Neural cell (in vitro differentiated cells): ENCODE measurements at regions not wholly inside any gene's neighbourhood (a gene's known extent, or its start where the extent isn't known, plus 50 kb on each side); places are given as distances from the start of the nearest gene placed in this dataset.

ENCODE experiments used
- H2AFZ ChIP-seq: fragments of 200-600, 300-800 bp; sonication (generic), shearing (Covaris generic); 2 replicates; pipeline ENCODE4 v1.6.0; 2014; ENCODE audit warnings: low read depth, mild to moderate bottlenecking, antibody characterized with exemption, low read length, moderate library complexity
- H3F3A ChIP-seq: fragments of 200-600 bp; shearing (Covaris generic); 2 replicates; pipeline ENCODE4 v1.6.1; 2016; ENCODE audit warnings: mild to moderate bottlenecking, moderate library complexity, mixed read lengths, antibody characterized with exemption, low read length; ENCODE audit not compliant: insufficient read depth, poor library complexity, severe bottlenecking
- H3K27ac ChIP-seq: fragments of 200-600, 300-800 bp; sonication (generic), shearing (Covaris generic); 2 replicates; pipeline ENCODE4 v1.5.1; 2014; ENCODE audit warnings: mild to moderate bottlenecking, low read length, moderate library complexity
- H3K27me3 ChIP-seq: fragments of 300-800, 200-600 bp; sonication (generic), shearing (Covaris generic); 2 replicates; pipeline ENCODE4 v1.6.0; 2014; ENCODE audit warnings: mild to moderate bottlenecking, low read depth, low read length, moderate library complexity; ENCODE audit not compliant: insufficient read depth
- H3K36me3 ChIP-seq: fragments of 300-800, 200-600 bp; sonication (generic), shearing (Covaris generic); 2 replicates; pipeline ENCODE4 v1.5.1; 2014; ENCODE audit warnings: mild to moderate bottlenecking, antibody characterized with exemption, low read length, moderate library complexity; ENCODE audit not compliant: insufficient read depth
- H3K4me2 ChIP-seq: fragments of 300-800, 200-600 bp; sonication (generic), shearing (Covaris generic); 2 replicates; pipeline ENCODE4 v1.6.0; 2014; ENCODE audit warnings: mild to moderate bottlenecking, low read length
- H3K4me3 ChIP-seq: fragments of 300-800, 200-600 bp; sonication (generic), shearing (Covaris generic); 2 replicates; pipeline ENCODE4 v1.5.1; 2014; ENCODE audit warnings: mild to moderate bottlenecking, low read length, moderate library complexity
- H3K79me2 ChIP-seq: fragments of 200-600 bp; shearing (Covaris generic); replicated peaks from 2 replicates; pipeline ENCODE4 v1.6.0; 2014; ENCODE audit warnings: mild to moderate bottlenecking, low read length, moderate library complexity; ENCODE audit not compliant: insufficient read depth
- H3K9ac ChIP-seq: fragments of 300-800, 200-600 bp; sonication (generic), shearing (Covaris generic); 2 replicates; pipeline ENCODE4 v1.6.1; 2016; ENCODE audit warnings: mild to moderate bottlenecking, low read length, mixed read lengths
- H3K9me2 ChIP-seq: fragments of 200-600 bp; shearing (Covaris generic); 2 replicates; pipeline ENCODE4 v1.6.1; 2016; ENCODE audit warnings: mild to moderate bottlenecking, low read length, mixed read lengths; ENCODE audit not compliant: insufficient read depth
- H3K9me3 ChIP-seq: fragments of 200-600, 300-800 bp; sonication (generic), shearing (Covaris generic); 2 replicates; pipeline ENCODE4 v1.6.1; 2016; ENCODE audit warnings: mild to moderate bottlenecking, mixed run types, low read length, moderate library complexity, mixed read lengths
- H4K20me1 ChIP-seq: fragments of 200-600 bp; shearing (Covaris generic); 2 replicates; pipeline ENCODE4 v1.6.1; 2016; ENCODE audit warnings: mild to moderate bottlenecking, mixed run types; ENCODE audit not compliant: insufficient read depth
- CTCF ChIP-seq: fragments of 450-650 bp; IDR thresholded peaks from 2 replicates; pipeline ENCODE4 v1.5.1; 2014; ENCODE audit warnings: antibody characterized with exemption, mild to moderate bottlenecking, moderate library complexity; ENCODE audit not compliant: poor library complexity, severe bottlenecking
- EP300 ChIP-seq: fragments of 450-650 bp; conservative IDR thresholded peaks from 2 replicates; pipeline ENCODE4 v1.6.1; 2014; ENCODE audit warnings: antibody characterized with exemption, mild to moderate bottlenecking, moderate library complexity; ENCODE audit not compliant: poor library complexity, severe bottlenecking
- EZH2 ChIP-seq: fragments of 200-600, 300-800 bp; shearing (Covaris generic), sonication (generic); IDR thresholded peaks from 2 replicates; pipeline ENCODE4 v1.6.1; 2014; ENCODE audit warnings: antibody characterized with exemption, low read length, borderline replicate concordance, mild to moderate bottlenecking; ENCODE audit not compliant: insufficient read depth, poor library complexity, severe bottlenecking
- MXI1 ChIP-seq: fragments of 450-650 bp; conservative IDR thresholded peaks from 2 replicates; pipeline ENCODE4 v1.6.1; 2014; ENCODE audit warnings: antibody characterized with exemption, mild to moderate bottlenecking; ENCODE audit not compliant: poor library complexity, severe bottlenecking
- POLR2AphosphoS5 ChIP-seq: IDR thresholded peaks from 2 replicates; pipeline ENCODE4 v1.6.1; 2012
- RAD21 ChIP-seq: fragments of 450-650 bp; conservative IDR thresholded peaks from 2 replicates; pipeline ENCODE4 v1.6.1; 2014; ENCODE audit warnings: antibody characterized with exemption, mild to moderate bottlenecking, moderate library complexity
- REST ChIP-seq: IDR thresholded peaks from 2 replicates; pipeline ENCODE4 v1.6.1; 2012; ENCODE audit warnings: borderline replicate concordance
- SMC3 ChIP-seq: fragments of 450-650 bp; conservative IDR thresholded peaks from 2 replicates; pipeline ENCODE4 v1.6.1; 2014; ENCODE audit warnings: antibody characterized with exemption, mild to moderate bottlenecking, moderate library complexity; ENCODE audit not compliant: poor library complexity
- TAF1 ChIP-seq: IDR thresholded peaks from 2 replicates; pipeline ENCODE4 v1.6.1; 2012; ENCODE audit warnings: low read depth

GRCh38 chr10:3701491-3701890, 83.5 kb downstream of the KLF6 start:
- H3K9me3 ChIP-seq: no peaks in the 10 kb centered on the region
- H4K20me1 ChIP-seq: no peaks in the 10 kb centered on the region
- H2AFZ ChIP-seq: no peak overlapping the region
- H3F3A ChIP-seq: no peaks in the 10 kb centered on the region
- no peak overlapping the region for H3K27ac ChIP-seq
- no peaks in the 10 kb centered on the region for H3K79me2 ChIP-seq
- H3K4me3 ChIP-seq: no peak overlapping the region
- H3K9ac ChIP-seq: no peak overlapping the region
- H3K27me3 ChIP-seq: no peaks in the 10 kb centered on the region
- H3K36me3 ChIP-seq: no peaks in the 10 kb centered on the region
- no peak overlapping the region for H3K4me2 ChIP-seq
- TF ChIP-seq POLR2AphosphoS5: no peak
- no peak for TF ChIP-seq CTCF
- TF ChIP-seq SMC3: no peak
- no peak for TF ChIP-seq MXI1
- no peak for TF ChIP-seq RAD21
- no peak for TF ChIP-seq REST
- no peak for TF ChIP-seq EZH2
- no peak for TF ChIP-seq TAF1
- TF ChIP-seq EP300: no peak
- H3K9me2 ChIP-seq: no peaks in the 10 kb centered on the region

- Histone ChIP-seq H3K4me2 (no peak overlapping the region), H3K9me3 (no peaks in the 10 kb centered on the region), H3K27ac (no peak overlapping the region), H3K27me3 (no peaks in the 10 kb centered on the region), H3K36me3 (no peaks in the 10 kb centered on the region), H3K9ac (no peak overlapping the region), H2AFZ (no peak overlapping the region), H3K9me2 (no peaks in the 10 kb centered on the region), H3K79me2 (no peaks in the 10 kb centered on the region), H3K4me3 (no peak overlapping the region), H3F3A (no peaks in the 10 kb centered on the region), H4K20me1 (no peaks in the 10 kb centered on the region)
- no peak for TF ChIP-seq REST
- no peak for TF ChIP-seq CTCF
- TF ChIP-seq SMC3: no peak
- TF ChIP-seq TAF1: no peak
Observed at GRCh38 chr10:3700531-3701076, 84.4 kb downstream of the KLF6 start.
